GM12865 (cell line): ENCODE measurements at regions not wholly inside any gene's neighbourhood (a gene's known extent, or its start where the extent isn't known, plus 50 kb on each side); places are given as distances from the start of the nearest gene placed in this dataset.

ENCODE experiments used
- DNase-seq: peaks from one replicate; pipeline ENCODE4 v3.0.0; 2010; ENCODE audit warnings: low read depth
- H3K4me3 ChIP-seq: 2 replicates; pipeline ENCODE4 v1.5.1; 2011; ENCODE audit warnings: mild to moderate bottlenecking, low read depth, low read length, control low read depth
- TF ChIP-seq, protein P1 (sequence below): IDR thresholded peaks from 2 replicates; pipeline ENCODE4 v1.5.1; 2011; ENCODE audit warnings: low read length, control low read depth, low read depth, inconsistent platforms; ENCODE audit not compliant: insufficient read depth; ENCODE audit errors: missing control alignments

DNA sequence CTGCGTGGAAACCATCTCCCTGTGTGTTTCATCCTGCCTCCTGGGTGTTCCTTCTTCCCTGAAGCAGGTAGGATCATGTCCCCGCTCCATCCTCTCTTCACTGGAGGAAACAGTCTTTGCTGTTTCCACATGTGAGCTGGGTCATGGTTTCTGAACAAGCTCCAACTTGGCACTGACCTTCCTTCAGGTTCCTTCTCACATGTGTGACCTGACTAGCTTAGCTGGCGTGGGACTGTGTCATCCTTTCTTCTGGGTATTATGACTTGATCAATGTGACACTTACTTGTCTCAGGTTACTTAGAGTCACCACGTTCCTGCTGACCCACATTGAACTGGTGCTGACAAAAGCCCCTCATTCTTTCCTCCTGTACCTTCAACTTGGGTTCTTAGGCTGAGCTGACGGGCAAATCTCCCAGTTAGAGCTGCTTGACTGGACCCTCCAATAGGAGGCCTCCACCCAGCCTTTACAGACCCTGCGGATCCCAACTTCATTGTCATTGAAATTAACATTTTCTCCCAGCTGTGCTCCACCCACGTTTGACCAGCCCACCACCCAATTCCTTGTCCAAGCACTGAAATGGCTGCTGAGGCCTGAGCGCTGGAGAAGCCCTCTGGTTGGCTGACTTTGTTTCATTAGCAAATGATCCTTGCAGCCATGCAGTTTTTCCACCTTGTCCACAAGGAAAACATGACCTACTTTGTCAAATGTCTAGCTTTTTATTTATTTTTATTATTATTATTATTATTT is 128.1 kb downstream of the DDX1 start:
- H3K4me3 ChIP-seq, result no peak overlapping the region
- TF ChIP-seq, protein P1, sequence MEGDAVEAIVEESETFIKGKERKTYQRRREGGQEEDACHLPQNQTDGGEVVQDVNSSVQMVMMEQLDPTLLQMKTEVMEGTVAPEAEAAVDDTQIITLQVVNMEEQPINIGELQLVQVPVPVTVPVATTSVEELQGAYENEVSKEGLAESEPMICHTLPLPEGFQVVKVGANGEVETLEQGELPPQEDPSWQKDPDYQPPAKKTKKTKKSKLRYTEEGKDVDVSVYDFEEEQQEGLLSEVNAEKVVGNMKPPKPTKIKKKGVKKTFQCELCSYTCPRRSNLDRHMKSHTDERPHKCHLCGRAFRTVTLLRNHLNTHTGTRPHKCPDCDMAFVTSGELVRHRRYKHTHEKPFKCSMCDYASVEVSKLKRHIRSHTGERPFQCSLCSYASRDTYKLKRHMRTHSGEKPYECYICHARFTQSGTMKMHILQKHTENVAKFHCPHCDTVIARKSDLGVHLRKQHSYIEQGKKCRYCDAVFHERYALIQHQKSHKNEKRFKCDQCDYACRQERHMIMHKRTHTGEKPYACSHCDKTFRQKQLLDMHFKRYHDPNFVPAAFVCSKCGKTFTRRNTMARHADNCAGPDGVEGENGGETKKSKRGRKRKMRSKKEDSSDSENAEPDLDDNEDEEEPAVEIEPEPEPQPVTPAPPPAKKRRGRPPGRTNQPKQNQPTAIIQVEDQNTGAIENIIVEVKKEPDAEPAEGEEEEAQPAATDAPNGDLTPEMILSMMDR, result no peak
- no peak for DNase-seq

DNA sequence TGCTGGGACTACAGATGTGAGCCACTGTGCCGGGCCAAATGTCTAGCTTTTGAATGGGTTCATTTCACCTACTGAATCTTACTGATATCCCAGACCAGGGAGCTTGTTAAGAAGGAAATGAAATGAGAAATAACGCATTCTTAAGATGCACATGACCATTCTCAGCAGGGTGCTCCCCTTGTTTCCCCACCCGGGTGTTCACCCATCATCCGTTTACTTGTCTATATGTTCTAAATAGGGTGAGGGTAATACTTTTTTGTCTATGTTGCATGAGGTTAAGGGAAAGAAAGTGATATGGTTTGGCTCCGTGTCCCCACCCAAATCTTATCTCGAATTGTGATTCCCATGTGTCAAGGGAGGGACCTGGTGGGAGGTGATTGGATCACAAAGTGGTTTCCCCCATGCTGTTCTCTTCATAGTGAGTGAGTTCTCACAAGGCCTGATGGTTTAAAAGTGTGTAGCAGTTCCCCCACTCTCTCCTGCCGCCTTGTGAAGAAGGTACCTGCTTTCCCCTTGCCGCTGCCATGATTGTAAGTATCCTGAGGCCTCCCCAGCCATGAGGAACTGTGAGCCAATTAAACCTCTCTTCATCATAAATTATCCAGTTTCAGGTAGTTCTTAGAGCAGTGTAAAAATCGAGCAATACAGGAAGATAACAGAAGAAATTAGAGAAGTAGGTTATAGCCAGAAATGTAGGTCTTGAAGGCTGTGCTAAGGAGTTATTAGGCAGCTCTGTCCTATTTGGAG is 129.1 kb downstream of the DDX1 start:
- TF ChIP-seq, protein P1, result no peak
- no peak for DNase-seq
- H3K4me3 ChIP-seq, result no peak overlapping the region

DNA sequence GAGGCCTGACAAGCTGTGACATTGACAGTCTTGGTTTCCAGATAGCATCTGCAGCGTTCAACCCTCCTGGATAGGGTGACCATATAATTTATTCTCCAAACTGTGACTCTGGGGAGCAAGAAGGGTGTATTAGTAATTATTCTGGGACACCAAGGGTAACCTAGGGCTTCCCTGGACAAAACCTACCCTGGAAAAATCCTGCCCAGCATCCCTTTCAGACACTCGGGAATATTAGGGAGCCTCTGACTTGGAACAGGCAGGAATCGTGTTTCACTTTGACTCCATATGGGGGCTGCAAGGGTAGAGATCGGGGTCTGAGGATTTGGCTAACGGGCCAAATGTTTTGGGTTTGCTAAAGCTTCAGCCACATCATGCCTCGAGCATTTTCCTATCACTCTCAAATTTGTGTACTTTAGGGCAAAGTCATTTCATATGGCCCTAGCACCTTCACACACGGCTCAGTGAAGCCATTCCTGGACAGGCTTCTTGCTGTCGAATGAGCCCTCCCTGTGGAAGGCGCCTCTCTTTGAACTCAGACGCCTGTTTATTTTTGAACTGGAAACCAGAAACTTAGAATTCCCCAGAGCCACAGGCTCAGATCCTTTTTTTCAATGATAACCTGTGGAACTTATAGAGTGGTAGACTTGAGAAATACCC is 129.9 kb downstream of the DDX1 start:
- no peak overlapping the region for H3K4me3 ChIP-seq
- TF ChIP-seq, protein P1, result no peak
- DNase-seq, result no peak

DNA sequence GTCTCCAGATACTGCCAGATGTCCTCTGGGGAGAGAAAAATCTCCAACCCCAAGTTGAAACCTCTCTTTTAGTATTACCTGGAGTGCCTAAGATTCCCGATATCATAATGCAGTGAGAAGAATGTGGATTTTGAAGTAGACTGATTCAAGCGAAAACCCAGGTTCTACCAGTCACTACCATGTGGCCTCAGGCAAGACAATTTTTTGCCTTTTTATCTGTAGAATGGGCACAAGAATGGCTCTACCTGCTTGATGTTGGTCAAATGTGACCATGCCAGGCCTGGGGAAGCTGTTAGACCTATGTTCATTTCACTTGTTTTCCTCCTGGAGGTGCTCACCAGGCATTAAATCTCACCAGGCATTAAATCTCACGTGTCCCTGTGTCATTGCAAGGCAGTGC is 131.3 kb downstream of the DDX1 start:
- H3K4me3 ChIP-seq, result no peak overlapping the region
- TF ChIP-seq, protein P1, result no peak
- no peak for DNase-seq

DNA sequence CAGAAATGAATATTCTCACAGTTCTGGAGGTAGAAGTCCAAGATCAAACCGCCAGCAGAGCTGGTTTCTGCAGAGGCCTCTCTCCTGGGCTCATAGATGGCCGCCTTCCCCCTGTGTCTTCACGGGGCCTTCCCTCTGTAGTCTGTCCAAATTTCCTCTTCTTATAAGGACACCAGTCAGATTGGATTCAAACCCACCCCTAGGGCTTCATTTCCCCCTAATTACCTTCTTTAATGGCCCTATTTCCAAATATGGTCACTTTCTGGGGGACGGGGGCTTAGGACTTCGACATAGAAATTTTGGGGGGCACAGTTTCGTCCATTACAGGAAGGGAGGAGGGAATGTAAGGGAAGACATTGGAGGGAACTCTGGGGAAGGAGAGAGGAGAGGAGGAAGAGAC is 132.6 kb downstream of the DDX1 start:
- DNase-seq, result no peak
- TF ChIP-seq, protein P1, result no peak
- H3K4me3 ChIP-seq, result no peak overlapping the region

DNA sequence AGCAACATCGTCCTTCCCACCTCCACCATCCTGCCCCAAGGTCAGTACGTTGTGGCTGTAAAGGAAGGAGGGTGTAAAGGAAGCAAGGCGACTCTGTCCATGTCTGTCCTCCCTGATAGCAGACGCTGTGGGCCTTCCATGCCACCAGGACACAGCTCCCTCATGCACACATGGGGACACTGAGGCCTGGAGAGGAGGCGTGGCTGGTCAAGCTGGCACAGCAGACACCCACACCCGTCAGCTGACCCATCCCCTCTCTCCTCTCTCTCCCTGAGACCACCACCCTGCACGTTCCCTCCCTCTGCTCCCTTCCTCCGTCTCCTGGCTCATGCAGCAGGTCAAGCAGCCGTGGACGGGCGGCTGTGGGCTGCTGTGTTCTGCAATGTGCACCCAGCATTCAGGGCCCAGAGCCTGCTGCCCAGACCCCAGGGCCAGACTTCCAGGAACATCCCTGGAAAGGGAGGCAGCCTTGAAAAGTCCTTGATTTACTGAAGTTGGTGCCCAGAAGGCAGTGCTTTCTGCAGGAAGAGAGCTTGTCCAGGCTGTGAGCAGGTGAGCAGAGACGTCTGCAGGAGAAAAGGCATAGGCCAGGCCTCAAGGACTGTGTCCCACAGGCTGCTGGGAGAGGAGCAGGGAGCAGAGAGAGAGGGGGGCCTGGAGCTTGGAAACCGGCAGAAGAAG is 133.6 kb downstream of the DDX1 start:
- H3K4me3 ChIP-seq, result no peak overlapping the region
- no peak for DNase-seq
- TF ChIP-seq, protein P1, result no peak
